DND-41 (cell line): ENCODE measurements at regions not wholly inside any gene's neighbourhood (a gene's known extent, or its start where the extent isn't known, plus 50 kb on each side); places are given as distances from the start of the nearest gene placed in this dataset.
"Not testable (repeated sequence)": the region's sequence is repeated elsewhere in the genome, so short reads cannot be mapped to it uniquely, and the experiment has no call there.

Source experiments
- ATAC-seq: fragments of 200-7000 bp; cut with Tn5 transposase; 3 replicates; pipeline ENCODE4 v1.9.1; 2021; ENCODE audit warnings: low read depth; ENCODE audit not compliant: insufficient read depth
- DNase-seq: peaks from one replicate; pipeline ENCODE4 v3.0.0-alpha.2; 2020
- H2AFZ ChIP-seq: 2 replicates; pipeline ENCODE4 v1.6.0; 2012; ENCODE audit warnings: low read depth, low read length
- H3K27ac ChIP-seq: 2 replicates; pipeline ENCODE4 v1.5.1; 2012; ENCODE audit warnings: low read length, inconsistent platforms
- H3K27me3 ChIP-seq: fragments of 200-600 bp; sonication (generic); 2 replicates; pipeline ENCODE4 v1.6.0; 2012; ENCODE audit warnings: low read length, mild to moderate bottlenecking, inconsistent platforms; ENCODE audit not compliant: insufficient read depth, poor library complexity
- H3K36me3 ChIP-seq: 2 replicates; pipeline ENCODE4 v1.5.1; 2012; ENCODE audit warnings: low read length, inconsistent platforms; ENCODE audit not compliant: insufficient read depth
- H3K4me1 ChIP-seq: 2 replicates; pipeline ENCODE4 v1.5.1; 2012; ENCODE audit warnings: mild to moderate bottlenecking, low read length; ENCODE audit not compliant: insufficient read depth
- H3K4me2 ChIP-seq: 2 replicates; pipeline ENCODE4 v1.6.0; 2012; ENCODE audit warnings: mild to moderate bottlenecking, moderate library complexity, low read length, inconsistent platforms; ENCODE audit not compliant: insufficient read depth
- H3K4me3 ChIP-seq, 2 experiments: fragments of 200-600 bp in 1 of 2; shearing (Covaris generic) in 1 of 2; 2 replicates each; pipeline ENCODE4 v1.5.1; 2012 to 2016; ENCODE audit warnings: inconsistent platforms in 2 of 2, low read length in 2 of 2, mild to moderate bottlenecking in 2 of 2, low read depth in 1 of 2, moderate library complexity in 1 of 2
- H3K79me2 ChIP-seq: 2 replicates; pipeline ENCODE4 v1.6.0; 2012; ENCODE audit warnings: low read length, inconsistent platforms; ENCODE audit not compliant: insufficient read depth
- H3K9ac ChIP-seq: 2 replicates; pipeline ENCODE4 v1.6.0; 2012; ENCODE audit warnings: low read depth, mild to moderate bottlenecking, inconsistent platforms, low read length, moderate library complexity
- H3K9me3 ChIP-seq: 2 replicates; pipeline ENCODE4 v1.5.1; 2012; ENCODE audit warnings: low read length, moderate library complexity, mild to moderate bottlenecking, inconsistent platforms; ENCODE audit not compliant: insufficient read depth, severe bottlenecking
- H4K20me1 ChIP-seq: 2 replicates; pipeline ENCODE4 v1.6.0; 2012; ENCODE audit warnings: low read length; ENCODE audit not compliant: insufficient read depth
- EZH2 ChIP-seq: IDR thresholded peaks from 3 replicates; pipeline ENCODE4 v1.6.1; 2012; ENCODE audit warnings: borderline replicate concordance, low read depth, mild to moderate bottlenecking, moderate library complexity, low read length, inconsistent platforms; ENCODE audit not compliant: severe bottlenecking
- TF ChIP-seq, protein P1 (sequence below): IDR thresholded peaks from 2 replicates; pipeline ENCODE4 v1.5.1; 2012; ENCODE audit warnings: borderline replicate concordance, low read length, moderate library complexity, mild to moderate bottlenecking; ENCODE audit not compliant: poor library complexity, severe bottlenecking; ENCODE audit errors: extremely low read depth

DNA sequence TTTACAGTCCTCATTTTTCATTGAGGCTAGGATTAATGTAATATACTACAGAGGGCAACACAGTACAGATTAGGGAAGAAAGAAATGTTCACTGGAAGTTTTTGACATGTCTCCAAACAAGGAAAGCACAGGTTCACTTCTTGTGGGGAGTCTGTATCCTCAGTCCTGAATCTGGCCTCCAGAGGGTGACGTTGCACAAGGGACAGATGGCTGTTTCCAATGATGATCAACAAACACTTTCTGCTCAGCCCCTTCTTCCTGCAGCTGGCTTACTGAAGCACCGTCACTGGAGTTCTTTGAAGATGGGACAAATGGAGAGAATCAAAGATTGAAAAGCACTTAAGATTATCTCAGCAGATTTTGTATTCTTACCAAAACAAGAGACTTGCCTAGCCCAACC, 123.3 kb upstream of the OR4E1 start:
- H3K27me3 ChIP-seq = no peaks in the 10 kb centered on the region
- no peaks in the 10 kb centered on the region for H3K9me3 ChIP-seq
- TF ChIP-seq, protein P1, sequence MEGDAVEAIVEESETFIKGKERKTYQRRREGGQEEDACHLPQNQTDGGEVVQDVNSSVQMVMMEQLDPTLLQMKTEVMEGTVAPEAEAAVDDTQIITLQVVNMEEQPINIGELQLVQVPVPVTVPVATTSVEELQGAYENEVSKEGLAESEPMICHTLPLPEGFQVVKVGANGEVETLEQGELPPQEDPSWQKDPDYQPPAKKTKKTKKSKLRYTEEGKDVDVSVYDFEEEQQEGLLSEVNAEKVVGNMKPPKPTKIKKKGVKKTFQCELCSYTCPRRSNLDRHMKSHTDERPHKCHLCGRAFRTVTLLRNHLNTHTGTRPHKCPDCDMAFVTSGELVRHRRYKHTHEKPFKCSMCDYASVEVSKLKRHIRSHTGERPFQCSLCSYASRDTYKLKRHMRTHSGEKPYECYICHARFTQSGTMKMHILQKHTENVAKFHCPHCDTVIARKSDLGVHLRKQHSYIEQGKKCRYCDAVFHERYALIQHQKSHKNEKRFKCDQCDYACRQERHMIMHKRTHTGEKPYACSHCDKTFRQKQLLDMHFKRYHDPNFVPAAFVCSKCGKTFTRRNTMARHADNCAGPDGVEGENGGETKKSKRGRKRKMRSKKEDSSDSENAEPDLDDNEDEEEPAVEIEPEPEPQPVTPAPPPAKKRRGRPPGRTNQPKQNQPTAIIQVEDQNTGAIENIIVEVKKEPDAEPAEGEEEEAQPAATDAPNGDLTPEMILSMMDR = no peak
- TF ChIP-seq EZH2 = no peak
- no peaks in the 10 kb centered on the region for H3K79me2 ChIP-seq
- H3K9ac ChIP-seq = no peak overlapping the region
- DNase-seq (no peak), ATAC-seq (no peak)
- H2AFZ ChIP-seq = no peak overlapping the region
- no peaks in the 10 kb centered on the region for H3K4me1 ChIP-seq
- no peak overlapping the region for H3K4me3 ChIP-seq
- H4K20me1 ChIP-seq = no peaks in the 10 kb centered on the region
- H3K36me3 ChIP-seq = no peaks in the 10 kb centered on the region
- no peak overlapping the region for H3K27ac ChIP-seq
- H3K4me2 ChIP-seq = no peak overlapping the region

- TF ChIP-seq, protein P1 = no peak
- no peak for TF ChIP-seq EZH2
- no peak overlapping the region for H3K9ac ChIP-seq
- no peaks in the 10 kb centered on the region for H3K79me2 ChIP-seq
- H3K4me2 ChIP-seq = no peak overlapping the region
- no peaks in the 10 kb centered on the region for H4K20me1 ChIP-seq
- H3K36me3 ChIP-seq = no peaks in the 10 kb centered on the region
- H2AFZ ChIP-seq = no peak overlapping the region
- H3K4me3 ChIP-seq = no peak overlapping the region
- H3K4me1 ChIP-seq = no peaks in the 10 kb centered on the region
- H3K27me3 ChIP-seq = no peaks in the 10 kb centered on the region
- no peaks in the 10 kb centered on the region for H3K9me3 ChIP-seq
- H3K27ac ChIP-seq = no peak overlapping the region
- no peak for DNase-seq
- ATAC-seq = no peak
These were observed 121.8 kb upstream of the OR4E1 start for GRCh38 chr14:21795456-21795855.

DNA sequence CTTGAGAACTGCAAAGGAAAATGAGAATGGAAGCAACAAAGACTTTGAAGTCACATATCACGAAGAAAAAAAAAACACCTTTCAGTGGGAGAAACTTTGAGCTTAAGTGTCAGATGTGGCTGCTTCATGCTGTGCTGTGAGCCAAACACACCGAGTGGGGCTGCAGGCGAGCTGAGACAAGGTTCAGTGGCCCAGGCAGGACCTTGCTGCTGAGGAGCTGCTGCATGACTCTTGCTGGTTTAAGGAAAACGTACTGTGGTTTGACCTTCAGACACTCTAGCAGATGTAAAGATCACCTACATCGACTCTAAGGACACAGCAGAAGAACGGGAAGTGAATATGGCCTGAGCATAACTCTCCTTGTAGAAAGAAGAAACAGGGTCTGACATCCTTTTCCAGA, 118.1 kb upstream of the OR4E1 start:
- Histone ChIP-seq H3K79me2 (no peaks in the 10 kb centered on the region), H2AFZ (no peak overlapping the region), H3K4me1 (no peaks in the 10 kb centered on the region), H3K27me3 (no peaks in the 10 kb centered on the region), H3K4me3 (no peak overlapping the region), H3K9ac (no peak overlapping the region), H3K9me3 (no peaks in the 10 kb centered on the region), H3K36me3 (no peaks in the 10 kb centered on the region), H3K27ac (no peak overlapping the region), H4K20me1 (no peaks in the 10 kb centered on the region), H3K4me2 (no peak overlapping the region)
- TF ChIP-seq, protein P1 = no peak
- no peak for TF ChIP-seq EZH2
- DNase-seq (no peak), ATAC-seq (no peak)

GRCh38 chr14:21788687-21789086, 115.1 kb upstream of the OR4E1 start:
- not testable (repeated sequence) for ATAC-seq

GRCh38 chr14:21787242-21787641, 113.6 kb upstream of the OR4E1 start:
- not testable (repeated sequence) for H3K27ac ChIP-seq, H2AFZ ChIP-seq, H3K4me1 ChIP-seq, H3K4me2 ChIP-seq, H3K9ac ChIP-seq, H3K9me3 ChIP-seq, H3K36me3 ChIP-seq, H3K27me3 ChIP-seq, H3K4me3 ChIP-seq, DNase-seq, H4K20me1 ChIP-seq, ATAC-seq, H3K79me2 ChIP-seq

More at GRCh38 chr14:21788687-21789086, 115.1 kb upstream of the OR4E1 start:
- not testable (repeated sequence) for H3K27me3 ChIP-seq, H2AFZ ChIP-seq, H4K20me1 ChIP-seq, H3K4me1 ChIP-seq, H3K9me3 ChIP-seq, H3K4me3 ChIP-seq, H3K4me2 ChIP-seq, H3K36me3 ChIP-seq, H3K79me2 ChIP-seq, DNase-seq, H3K9ac ChIP-seq, H3K27ac ChIP-seq
